Tibial nerve (tissue), 4 donors: ENCODE measurements at regions not wholly inside any gene's neighbourhood (a gene's known extent, or its start where the extent isn't known, plus 50 kb on each side); places are given as distances from the start of the nearest gene placed in this dataset.

Experiments
- CTCF ChIP-seq, 5 experiments: fragments of 200-600 bp in 3 of 5; fragments of 450-650 bp in 2 of 5; sonication (generic) in 3 of 5; IDR thresholded peaks; one replicate each; pipeline ENCODE4 v1.5.1; 2016 to 2019; ENCODE audit warnings: antibody characterized with exemption in 5 of 5, mild to moderate bottlenecking in 3 of 5, moderate library complexity in 2 of 5
- EP300 ChIP-seq, 2 donors: sonication (generic); formaldehyde crosslinking; IDR thresholded peaks; one replicate each; pipeline ENCODE4 v1.6.1; 2017; ENCODE audit warnings: antibody characterized with exemption in 2 of 2, mild to moderate bottlenecking in 1 of 2
- POLR2A ChIP-seq, 2 donors: fragments of 450-650 bp; IDR thresholded peaks; one replicate each; pipeline ENCODE4 v1.6.1; 2017; ENCODE audit warnings: antibody characterized with exemption in 2 of 2, mild to moderate bottlenecking in 2 of 2, moderate library complexity in 2 of 2

GRCh38 chr5:173833196-173833985 lies 54.8 kb upstream of the CPEB4 start:
- TF ChIP-seq POLR2A (IDR thresholded peaks at IDR 0.05) (no peak), CTCF (IDR thresholded peaks at IDR 0.05) (no peak), EP300 (IDR thresholded peaks at IDR 0.05) (peak in 1 of 2 donors; percentile 57)
